ENCODE measurements at regions not wholly inside any gene's neighbourhood (a gene's known extent, or its start where the extent isn't known, plus 50 kb on each side); places are given as distances from the start of the nearest gene placed in this dataset.

GRCh38 chr11:110777775-110778174 lies 65.5 kb upstream of the ARHGAP20 start:
- TF ChIP-seq POLR2AphosphoS5 (IDR thresholded peaks at IDR 0.05; ENCODE audit: low read depth, low read length) (no peak), POLR2A (IDR thresholded peaks at IDR 0.05; ENCODE audit: low read depth, low read length) (no peak), SPI1 (IDR thresholded peaks at IDR 0.05; ENCODE audit: low read depth, low read length) (no peak), TAF1 (IDR thresholded peaks at IDR 0.05; ENCODE audit: low read depth, low read length) (no peak), PAX5 (IDR thresholded peaks at IDR 0.05; ENCODE audit: insufficient read depth, low read length, severe bottlenecking) (no peak), POU2F2 (IDR thresholded peaks at IDR 0.05; ENCODE audit: low read depth, low read length) (no peak)

Measured in GM12891 (cell line).